GM23338 (cell line): ENCODE measurements at regions not wholly inside any gene's neighbourhood (a gene's known extent, or its start where the extent isn't known, plus 50 kb on each side); places are given as distances from the start of the nearest gene placed in this dataset.

Experiments used
- ATAC-seq: fragments of 200-7000 bp; cut with Tn5 transposase; 3 replicates; pipeline ENCODE4 v1.9.1; 2020
- DNase-seq: peaks from one replicate; pipeline ENCODE4 v3.0.0-alpha.2; 2015; ENCODE audit warnings: low spot score
- H2AFZ ChIP-seq: fragments of 200-600 bp; sonication (generic); 2 replicates; pipeline ENCODE4 v1.8.0; 2016; ENCODE audit warnings: antibody characterized with exemption, mild to moderate bottlenecking, moderate library complexity
- H3F3A ChIP-seq: fragments of 200-600 bp; sonication (generic); replicated peaks from 2 replicates; pipeline ENCODE4 v1.8.0; 2017; ENCODE audit warnings: antibody characterized with exemption, mixed run types, low read depth
- H3K27ac ChIP-seq: fragments of 200-600 bp; sonication (generic); 2 replicates; pipeline ENCODE4 v1.6.1; 2016; ENCODE audit warnings: low read depth
- H3K27me3 ChIP-seq: fragments of 200-600 bp; sonication (generic); 2 replicates; pipeline ENCODE4 v1.8.0; 2016; ENCODE audit warnings: mild to moderate bottlenecking, mixed run types, moderate library complexity; ENCODE audit not compliant: insufficient read depth
- H3K36me3 ChIP-seq: fragments of 200-600 bp; sonication (generic); 2 replicates; pipeline ENCODE4 v1.8.0; 2016; ENCODE audit warnings: mild to moderate bottlenecking; ENCODE audit not compliant: insufficient read depth
- H3K4me1 ChIP-seq: fragments of 200-600 bp; sonication (generic); 2 replicates; pipeline ENCODE4 v1.8.0; 2016; ENCODE audit warnings: mild to moderate bottlenecking, moderate library complexity; ENCODE audit not compliant: insufficient read depth
- H3K4me2 ChIP-seq: fragments of 200-600 bp; sonication (generic); 2 replicates; pipeline ENCODE4 v1.7.1; 2017; ENCODE audit warnings: mixed run types
- H3K4me3 ChIP-seq: fragments of 200-600 bp; sonication (generic); 2 replicates; pipeline ENCODE4 v1.6.1; 2016; ENCODE audit warnings: mixed run types
- H3K79me2 ChIP-seq: fragments of 200-600 bp; sonication (generic); replicated peaks from 2 replicates; pipeline ENCODE4 v1.8.0; 2017; ENCODE audit warnings: mild to moderate bottlenecking; ENCODE audit not compliant: insufficient read depth
- H3K9me2 ChIP-seq: fragments of 200-600 bp; sonication (generic); 2 replicates; pipeline ENCODE4 v1.8.0; 2017; ENCODE audit not compliant: insufficient read depth
- H4K20me1 ChIP-seq: fragments of 200-600 bp; sonication (generic); replicated peaks from 2 replicates; pipeline ENCODE4 v1.8.0; 2017; ENCODE audit warnings: mild to moderate bottlenecking; ENCODE audit not compliant: insufficient read depth
- H3K27ac Mint-ChIP-seq: 2 replicates; pipeline ENCODE4 v1.8.0; 2020; ENCODE audit warnings: inconsistent platforms, mild to moderate bottlenecking, moderate library complexity, mixed read lengths
- H3K27me3 Mint-ChIP-seq: 3 replicates; pipeline ENCODE4 v1.8.0; 2022; ENCODE audit warnings: low read depth, mild to moderate bottlenecking, moderate library complexity, mixed read lengths, inconsistent platforms; ENCODE audit not compliant: insufficient read depth, poor library complexity
- H3K36me3 Mint-ChIP-seq: 3 replicates; pipeline ENCODE4 v1.8.0; 2021; ENCODE audit warnings: low read depth, mild to moderate bottlenecking, inconsistent platforms, moderate library complexity, mixed read lengths
- H3K4me1 Mint-ChIP-seq: 3 replicates; pipeline ENCODE4 v1.8.0; 2020; ENCODE audit warnings: mild to moderate bottlenecking, inconsistent platforms, mixed read lengths
- H3K4me3 Mint-ChIP-seq: 3 replicates; pipeline ENCODE4 v1.8.0; 2021; ENCODE audit warnings: moderate library complexity, mild to moderate bottlenecking, inconsistent platforms, mixed read lengths
- H3K9me3 Mint-ChIP-seq: 3 replicates; pipeline ENCODE4 v1.8.0; 2020; ENCODE audit warnings: moderate library complexity, mild to moderate bottlenecking, inconsistent platforms, mixed read lengths
- EZH2phosphoT487 ChIP-seq: fragments of 200-600 bp; sonication (generic); IDR thresholded peaks from one replicate; pipeline ENCODE4 v1.8.1; 2018; ENCODE audit warnings: antibody characterized with exemption; ENCODE audit not compliant: unreplicated experiment
- JUNB ChIP-seq: IDR thresholded peaks from one replicate; pipeline ENCODE4 v1.6.1; 2016; ENCODE audit warnings: antibody characterized with exemption; ENCODE audit not compliant: unreplicated experiment
- NANOG ChIP-seq: IDR thresholded peaks from 2 replicates; pipeline ENCODE4 v1.6.1; 2016; ENCODE audit warnings: antibody characterized with exemption, borderline replicate concordance
- POLR2AphosphoS5 ChIP-seq: IDR thresholded peaks from 2 replicates; pipeline ENCODE4 v1.6.1; 2016; ENCODE audit warnings: antibody characterized with exemption, low read depth
- REST ChIP-seq: IDR thresholded peaks from one replicate; pipeline ENCODE4 v1.6.1; 2018; ENCODE audit warnings: antibody characterized with exemption; ENCODE audit not compliant: unreplicated experiment
- ZNF114 ChIP-seq: fragments of 250-450 bp; sonication (Bioruptor Pico); IDR thresholded peaks from 2 replicates; pipeline ENCODE4 v1.5.0; 2020; ENCODE audit warnings: mild to moderate bottlenecking, moderate library complexity
- TF ChIP-seq, protein P1 (sequence below): fragments of 250-450 bp; sonication (Bioruptor Pico); IDR thresholded peaks from 2 replicates; pipeline ENCODE4 v1.5.0; 2020; ENCODE audit warnings: mild to moderate bottlenecking, moderate library complexity

GRCh38 chr6:41448256-41448655, 97.9 kb upstream of the FOXP4 start (continued):
- no peak for TF ChIP-seq JUNB
- no peak for TF ChIP-seq ZNF114 (CRISPR knock-in tag)
- no peak for TF ChIP-seq NANOG
- TF ChIP-seq EZH2phosphoT487, result no peak
- TF ChIP-seq REST, result no peak
- TF ChIP-seq POLR2AphosphoS5, result no peak

GRCh38 chr6:41449399-41450245, 96.6 kb upstream of the FOXP4 start:
- no peak overlapping the region for H3K4me3 ChIP-seq
- H3K27ac Mint-ChIP-seq, result no peak overlapping the region
- H3K79me2 ChIP-seq, result no peaks in the 10 kb centered on the region
- no peaks in the 10 kb centered on the region for H3K9me2 ChIP-seq
- no peak overlapping the region for H3K27ac ChIP-seq
- H3K36me3 Mint-ChIP-seq, result no peaks in the 10 kb centered on the region; the same call in 2 of the 3 replicates
- peaks cover 28% of the 10 kb centered on the region for H3K4me1 Mint-ChIP-seq
- H3F3A ChIP-seq, result peaks cover 3% of the 10 kb centered on the region; the same call in 1 of the 2 replicates
- no peak overlapping the region for H2AFZ ChIP-seq
- H3K36me3 ChIP-seq, result no peaks in the 10 kb centered on the region
- ATAC-seq, result no peak
- no peak for DNase-seq
- H3K4me1 ChIP-seq, result peaks cover 6% of the 10 kb centered on the region; the same call in 1 of the 2 replicates
- H3K4me3 Mint-ChIP-seq, result no peak overlapping the region
- H3K27me3 ChIP-seq, result peaks cover 20% of the 10 kb centered on the region
- no peaks in the 10 kb centered on the region; the same call in 2 of the 3 replicates for H3K9me3 Mint-ChIP-seq
- no peaks in the 10 kb centered on the region for H4K20me1 ChIP-seq
- peaks cover 31% of the 10 kb centered on the region for H3K27me3 Mint-ChIP-seq
- no peak overlapping the region for H3K4me2 ChIP-seq
- TF ChIP-seq, protein P1, sequence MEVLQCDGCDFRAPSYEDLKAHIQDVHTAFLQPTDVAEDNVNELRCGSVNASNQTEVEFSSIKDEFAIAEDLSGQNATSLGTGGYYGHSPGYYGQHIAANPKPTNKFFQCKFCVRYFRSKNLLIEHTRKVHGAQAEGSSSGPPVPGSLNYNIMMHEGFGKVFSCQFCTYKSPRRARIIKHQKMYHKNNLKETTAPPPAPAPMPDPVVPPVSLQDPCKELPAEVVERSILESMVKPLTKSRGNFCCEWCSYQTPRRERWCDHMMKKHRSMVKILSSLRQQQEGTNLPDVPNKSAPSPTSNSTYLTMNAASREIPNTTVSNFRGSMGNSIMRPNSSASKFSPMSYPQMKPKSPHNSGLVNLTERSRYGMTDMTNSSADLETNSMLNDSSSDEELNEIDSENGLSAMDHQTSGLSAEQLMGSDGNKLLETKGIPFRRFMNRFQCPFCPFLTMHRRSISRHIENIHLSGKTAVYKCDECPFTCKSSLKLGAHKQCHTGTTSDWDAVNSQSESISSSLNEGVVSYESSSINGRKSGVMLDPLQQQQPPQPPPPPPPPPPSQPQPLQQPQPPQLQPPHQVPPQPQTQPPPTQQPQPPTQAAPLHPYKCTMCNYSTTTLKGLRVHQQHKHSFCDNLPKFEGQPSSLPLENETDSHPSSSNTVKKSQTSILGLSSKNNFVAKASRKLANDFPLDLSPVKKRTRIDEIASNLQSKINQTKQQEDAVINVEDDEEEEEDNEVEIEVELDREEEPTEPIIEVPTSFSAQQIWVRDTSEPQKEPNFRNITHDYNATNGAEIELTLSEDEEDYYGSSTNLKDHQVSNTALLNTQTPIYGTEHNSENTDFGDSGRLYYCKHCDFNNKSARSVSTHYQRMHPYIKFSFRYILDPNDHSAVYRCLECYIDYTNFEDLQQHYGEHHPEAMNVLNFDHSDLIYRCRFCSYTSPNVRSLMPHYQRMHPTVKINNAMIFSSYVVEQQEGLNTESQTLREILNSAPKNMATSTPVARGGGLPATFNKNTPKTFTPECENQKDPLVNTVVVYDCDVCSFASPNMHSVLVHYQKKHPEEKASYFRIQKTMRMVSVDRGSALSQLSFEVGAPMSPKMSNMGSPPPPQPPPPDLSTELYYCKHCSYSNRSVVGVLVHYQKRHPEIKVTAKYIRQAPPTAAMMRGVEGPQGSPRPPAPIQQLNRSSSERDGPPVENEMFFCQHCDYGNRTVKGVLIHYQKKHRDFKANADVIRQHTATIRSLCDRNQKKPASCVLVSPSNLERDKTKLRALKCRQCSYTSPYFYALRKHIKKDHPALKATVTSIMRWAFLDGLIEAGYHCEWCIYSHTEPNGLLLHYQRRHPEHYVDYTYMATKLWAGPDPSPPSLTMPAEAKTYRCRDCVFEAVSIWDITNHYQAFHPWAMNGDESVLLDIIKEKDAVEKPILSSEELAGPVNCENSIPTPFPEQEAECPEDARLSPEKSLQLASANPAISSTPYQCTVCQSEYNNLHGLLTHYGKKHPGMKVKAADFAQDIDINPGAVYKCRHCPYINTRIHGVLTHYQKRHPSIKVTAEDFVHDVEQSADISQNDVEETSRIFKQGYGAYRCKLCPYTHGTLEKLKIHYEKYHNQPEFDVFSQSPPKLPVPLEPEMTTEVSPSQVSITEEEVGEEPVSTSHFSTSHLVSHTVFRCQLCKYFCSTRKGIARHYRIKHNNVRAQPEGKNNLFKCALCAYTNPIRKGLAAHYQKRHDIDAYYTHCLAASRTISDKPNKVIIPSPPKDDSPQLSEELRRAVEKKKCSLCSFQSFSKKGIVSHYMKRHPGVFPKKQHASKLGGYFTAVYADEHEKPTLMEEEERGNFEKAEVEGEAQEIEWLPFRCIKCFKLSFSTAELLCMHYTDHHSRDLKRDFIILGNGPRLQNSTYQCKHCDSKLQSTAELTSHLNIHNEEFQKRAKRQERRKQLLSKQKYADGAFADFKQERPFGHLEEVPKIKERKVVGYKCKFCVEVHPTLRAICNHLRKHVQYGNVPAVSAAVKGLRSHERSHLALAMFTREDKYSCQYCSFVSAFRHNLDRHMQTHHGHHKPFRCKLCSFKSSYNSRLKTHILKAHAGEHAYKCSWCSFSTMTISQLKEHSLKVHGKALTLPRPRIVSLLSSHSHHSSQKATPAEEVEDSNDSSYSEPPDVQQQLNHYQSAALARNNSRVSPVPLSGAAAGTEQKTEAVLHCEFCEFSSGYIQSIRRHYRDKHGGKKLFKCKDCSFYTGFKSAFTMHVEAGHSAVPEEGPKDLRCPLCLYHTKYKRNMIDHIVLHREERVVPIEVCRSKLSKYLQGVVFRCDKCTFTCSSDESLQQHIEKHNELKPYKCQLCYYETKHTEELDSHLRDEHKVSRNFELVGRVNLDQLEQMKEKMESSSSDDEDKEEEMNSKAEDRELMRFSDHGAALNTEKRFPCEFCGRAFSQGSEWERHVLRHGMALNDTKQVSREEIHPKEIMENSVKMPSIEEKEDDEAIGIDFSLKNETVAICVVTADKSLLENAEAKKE, result no peak
